Gastrocnemius medialis (tissue), 4 donors: ENCODE measurements at regions not wholly inside any gene's neighbourhood (a gene's known extent, or its start where the extent isn't known, plus 50 kb on each side); places are given as distances from the start of the nearest gene placed in this dataset.

Experiments
- POLR2A ChIP-seq, 2 donors: fragments of 450-650 bp; IDR thresholded peaks; one replicate each; pipeline ENCODE4 v1.6.1; 2017; ENCODE audit warnings: antibody characterized with exemption in 2 of 2, mild to moderate bottlenecking in 2 of 2, moderate library complexity in 2 of 2
- TF ChIP-seq, protein P1 (sequence below), 5 experiments: fragments of 450-650 bp in 3 of 5; fragments of 200-600 bp in 2 of 5; sonication (generic) in 2 of 5; IDR thresholded peaks in 4 of 5; conservative IDR thresholded peaks in 1 of 5; 1 replicate in 4 of 5; 2 replicates in 1 of 5; pipeline ENCODE4 v1.5.1; 2016 to 2019; ENCODE audit warnings: antibody characterized with exemption in 5 of 5, mild to moderate bottlenecking in 3 of 5, moderate library complexity in 3 of 5

GRCh38 chr5:96288845-96289185 is 144.2 kb downstream of the PCSK1 start:
- TF ChIP-seq, protein P1, sequence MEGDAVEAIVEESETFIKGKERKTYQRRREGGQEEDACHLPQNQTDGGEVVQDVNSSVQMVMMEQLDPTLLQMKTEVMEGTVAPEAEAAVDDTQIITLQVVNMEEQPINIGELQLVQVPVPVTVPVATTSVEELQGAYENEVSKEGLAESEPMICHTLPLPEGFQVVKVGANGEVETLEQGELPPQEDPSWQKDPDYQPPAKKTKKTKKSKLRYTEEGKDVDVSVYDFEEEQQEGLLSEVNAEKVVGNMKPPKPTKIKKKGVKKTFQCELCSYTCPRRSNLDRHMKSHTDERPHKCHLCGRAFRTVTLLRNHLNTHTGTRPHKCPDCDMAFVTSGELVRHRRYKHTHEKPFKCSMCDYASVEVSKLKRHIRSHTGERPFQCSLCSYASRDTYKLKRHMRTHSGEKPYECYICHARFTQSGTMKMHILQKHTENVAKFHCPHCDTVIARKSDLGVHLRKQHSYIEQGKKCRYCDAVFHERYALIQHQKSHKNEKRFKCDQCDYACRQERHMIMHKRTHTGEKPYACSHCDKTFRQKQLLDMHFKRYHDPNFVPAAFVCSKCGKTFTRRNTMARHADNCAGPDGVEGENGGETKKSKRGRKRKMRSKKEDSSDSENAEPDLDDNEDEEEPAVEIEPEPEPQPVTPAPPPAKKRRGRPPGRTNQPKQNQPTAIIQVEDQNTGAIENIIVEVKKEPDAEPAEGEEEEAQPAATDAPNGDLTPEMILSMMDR (IDR thresholded peaks at IDR 0.05 in 4 of 5, conservative IDR thresholded peaks at IDR 0.05 in 1 of 5): no peak
- no peak for TF ChIP-seq POLR2A (IDR thresholded peaks at IDR 0.05)
